ENCODE measurements at regions not wholly inside any gene's neighbourhood (a gene's known extent, or its start where the extent isn't known, plus 50 kb on each side); places are given as distances from the start of the nearest gene placed in this dataset.

DNA sequence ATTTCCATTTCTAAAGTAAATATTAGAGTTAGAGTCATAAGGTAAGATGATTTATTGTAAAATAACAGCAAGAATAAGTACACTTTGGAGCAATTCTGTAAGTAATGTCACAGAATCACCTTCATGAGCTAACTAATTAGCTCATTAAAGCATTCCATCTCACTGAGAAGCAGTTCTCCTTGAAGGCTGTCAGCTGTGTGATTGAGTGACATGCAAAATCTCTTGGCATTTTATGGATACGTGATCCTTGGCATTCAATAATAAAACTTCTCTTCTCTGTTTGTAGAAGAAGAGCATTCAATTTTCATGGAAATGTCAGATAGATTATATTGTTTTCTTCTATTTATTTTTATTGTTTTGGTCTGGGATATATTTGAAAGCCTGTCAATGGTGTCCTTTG is 1389.3 kb downstream of the GATA3 start:
- DNase-seq (ENCODE audit: low spot score), result no peak
- Histone ChIP-seq H3K27ac (no peak overlapping the region), H2AFZ (no peak overlapping the region), H3K9me2 (replicated peaks; ENCODE audit: insufficient read depth) (no peaks in the 10 kb centered on the region), H4K20me1 (ENCODE audit: insufficient read depth, poor library complexity, severe bottlenecking) (no peaks in the 10 kb centered on the region), H3K36me3 (replicated peaks; ENCODE audit: insufficient read depth, low read depth) (no peaks in the 10 kb centered on the region), H3K4me3 (no peak overlapping the region), H3K4me1 (ENCODE audit: insufficient read depth) (no peaks in the 10 kb centered on the region), H3K27me3 (no peaks in the 10 kb centered on the region), H3K79me2 (no peaks in the 10 kb centered on the region), H3K9me3 (ENCODE audit: low read depth) (no peaks in the 10 kb centered on the region), H3K4me2 (no peak overlapping the region)
- TF ChIP-seq, protein P1, sequence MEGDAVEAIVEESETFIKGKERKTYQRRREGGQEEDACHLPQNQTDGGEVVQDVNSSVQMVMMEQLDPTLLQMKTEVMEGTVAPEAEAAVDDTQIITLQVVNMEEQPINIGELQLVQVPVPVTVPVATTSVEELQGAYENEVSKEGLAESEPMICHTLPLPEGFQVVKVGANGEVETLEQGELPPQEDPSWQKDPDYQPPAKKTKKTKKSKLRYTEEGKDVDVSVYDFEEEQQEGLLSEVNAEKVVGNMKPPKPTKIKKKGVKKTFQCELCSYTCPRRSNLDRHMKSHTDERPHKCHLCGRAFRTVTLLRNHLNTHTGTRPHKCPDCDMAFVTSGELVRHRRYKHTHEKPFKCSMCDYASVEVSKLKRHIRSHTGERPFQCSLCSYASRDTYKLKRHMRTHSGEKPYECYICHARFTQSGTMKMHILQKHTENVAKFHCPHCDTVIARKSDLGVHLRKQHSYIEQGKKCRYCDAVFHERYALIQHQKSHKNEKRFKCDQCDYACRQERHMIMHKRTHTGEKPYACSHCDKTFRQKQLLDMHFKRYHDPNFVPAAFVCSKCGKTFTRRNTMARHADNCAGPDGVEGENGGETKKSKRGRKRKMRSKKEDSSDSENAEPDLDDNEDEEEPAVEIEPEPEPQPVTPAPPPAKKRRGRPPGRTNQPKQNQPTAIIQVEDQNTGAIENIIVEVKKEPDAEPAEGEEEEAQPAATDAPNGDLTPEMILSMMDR (IDR thresholded peaks at IDR 0.05; ENCODE audit: poor library complexity), result no peak
- no peak for TF ChIP-seq EZH2phosphoT487 (IDR thresholded peaks at IDR 0.05; ENCODE audit: low read depth, severe bottlenecking, unreplicated experiment)
- no peak for TF ChIP-seq EZH2 (IDR thresholded peaks at IDR 0.05; ENCODE audit: borderline replicate concordance)
- 78% methylated on average over 1 of the region's 1 CpG for WGBS (ENCODE audit: low lambda C conversion rate, missing lambda C conversion rate)

- 66% methylated on average over 2 of the region's 2 CpGs for WGBS (ENCODE audit: low lambda C conversion rate, missing lambda C conversion rate)
- Histone ChIP-seq H3K27ac (no peak overlapping the region), H4K20me1 (ENCODE audit: insufficient read depth, poor library complexity, severe bottlenecking) (no peaks in the 10 kb centered on the region), H2AFZ (no peak overlapping the region), H3K4me1 (ENCODE audit: insufficient read depth) (no peaks in the 10 kb centered on the region), H3K79me2 (no peaks in the 10 kb centered on the region), H3K9me2 (replicated peaks; ENCODE audit: insufficient read depth) (no peaks in the 10 kb centered on the region), H3K27me3 (no peaks in the 10 kb centered on the region), H3K36me3 (replicated peaks; ENCODE audit: insufficient read depth, low read depth) (no peaks in the 10 kb centered on the region), H3K4me3 (no peak overlapping the region), H3K9me3 (ENCODE audit: low read depth) (peaks cover 3% of the 10 kb centered on the region), H3K4me2 (no peak overlapping the region)
- no peak for DNase-seq (ENCODE audit: low spot score)
- no peak for TF ChIP-seq EZH2 (IDR thresholded peaks at IDR 0.05; ENCODE audit: borderline replicate concordance)
- TF ChIP-seq EZH2phosphoT487 (IDR thresholded peaks at IDR 0.05; ENCODE audit: low read depth, severe bottlenecking, unreplicated experiment), result no peak
- TF ChIP-seq, protein P1 (IDR thresholded peaks at IDR 0.05; ENCODE audit: poor library complexity), result no peak
Measured at GRCh38 chr10:9449530-9449929, 1395.0 kb downstream of the GATA3 start.

GRCh38 chr10:9450801-9451200 is 1396.3 kb downstream of the GATA3 start:
- Histone ChIP-seq H3K4me2 (no peak overlapping the region), H3K4me1 (ENCODE audit: insufficient read depth) (no peaks in the 10 kb centered on the region), H3K79me2 (no peaks in the 10 kb centered on the region), H3K9me3 (ENCODE audit: low read depth) (peaks cover 8% of the 10 kb centered on the region), H2AFZ (no peak overlapping the region), H3K27ac (no peak overlapping the region), H3K27me3 (no peaks in the 10 kb centered on the region), H3K36me3 (replicated peaks; ENCODE audit: insufficient read depth, low read depth) (no peaks in the 10 kb centered on the region), H3K9me2 (replicated peaks; ENCODE audit: insufficient read depth) (no peaks in the 10 kb centered on the region), H3K4me3 (no peak overlapping the region), H4K20me1 (ENCODE audit: insufficient read depth, poor library complexity, severe bottlenecking) (no peaks in the 10 kb centered on the region)
- WGBS (ENCODE audit: low lambda C conversion rate, missing lambda C conversion rate), result 80% methylated on average over 2 of the region's 2 CpGs
- TF ChIP-seq, protein P1 (IDR thresholded peaks at IDR 0.05; ENCODE audit: poor library complexity), result no peak
- TF ChIP-seq EZH2 (IDR thresholded peaks at IDR 0.05; ENCODE audit: borderline replicate concordance), result no peak
- TF ChIP-seq EZH2phosphoT487 (IDR thresholded peaks at IDR 0.05; ENCODE audit: low read depth, severe bottlenecking, unreplicated experiment), result no peak
- no peak for DNase-seq (ENCODE audit: low spot score)
